ENCODE measurements at regions not wholly inside any gene's neighbourhood (a gene's known extent, or its start where the extent isn't known, plus 50 kb on each side); places are given as distances from the start of the nearest gene placed in this dataset.

- no peaks in the 10 kb centered on the region for H3K9me3 ChIP-seq (ENCODE audit: low read length)
- no peak overlapping the region for H3K4me2 ChIP-seq (ENCODE audit: low read depth, low read length)
- no peak for DNase-seq (ENCODE audit: low spot score)
- no peak overlapping the region for H3K9ac ChIP-seq (ENCODE audit: insufficient read depth, low read depth, low read length)
- no peak overlapping the region for H3K27ac ChIP-seq (ENCODE audit: extremely low read length, insufficient read depth, low read length)
- no TSS peak for BruUV-seq (replicated peaks)
- no peak for TF ChIP-seq PRMT3 (CRISPR knock-in tag; IDR thresholded peaks at IDR 0.05; ENCODE audit: borderline replicate concordance, low read depth)
- TF ChIP-seq, protein P1, sequence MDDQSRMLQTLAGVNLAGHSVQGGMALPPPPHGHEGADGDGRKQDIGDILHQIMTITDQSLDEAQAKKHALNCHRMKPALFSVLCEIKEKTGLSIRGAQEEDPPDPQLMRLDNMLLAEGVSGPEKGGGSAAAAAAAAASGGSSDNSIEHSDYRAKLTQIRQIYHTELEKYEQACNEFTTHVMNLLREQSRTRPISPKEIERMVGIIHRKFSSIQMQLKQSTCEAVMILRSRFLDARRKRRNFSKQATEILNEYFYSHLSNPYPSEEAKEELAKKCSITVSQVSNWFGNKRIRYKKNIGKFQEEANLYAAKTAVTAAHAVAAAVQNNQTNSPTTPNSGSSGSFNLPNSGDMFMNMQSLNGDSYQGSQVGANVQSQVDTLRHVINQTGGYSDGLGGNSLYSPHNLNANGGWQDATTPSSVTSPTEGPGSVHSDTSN (CRISPR knock-in tag; IDR thresholded peaks at IDR 0.05; ENCODE audit: borderline replicate concordance) = no peak
- TF ChIP-seq, protein P2, sequence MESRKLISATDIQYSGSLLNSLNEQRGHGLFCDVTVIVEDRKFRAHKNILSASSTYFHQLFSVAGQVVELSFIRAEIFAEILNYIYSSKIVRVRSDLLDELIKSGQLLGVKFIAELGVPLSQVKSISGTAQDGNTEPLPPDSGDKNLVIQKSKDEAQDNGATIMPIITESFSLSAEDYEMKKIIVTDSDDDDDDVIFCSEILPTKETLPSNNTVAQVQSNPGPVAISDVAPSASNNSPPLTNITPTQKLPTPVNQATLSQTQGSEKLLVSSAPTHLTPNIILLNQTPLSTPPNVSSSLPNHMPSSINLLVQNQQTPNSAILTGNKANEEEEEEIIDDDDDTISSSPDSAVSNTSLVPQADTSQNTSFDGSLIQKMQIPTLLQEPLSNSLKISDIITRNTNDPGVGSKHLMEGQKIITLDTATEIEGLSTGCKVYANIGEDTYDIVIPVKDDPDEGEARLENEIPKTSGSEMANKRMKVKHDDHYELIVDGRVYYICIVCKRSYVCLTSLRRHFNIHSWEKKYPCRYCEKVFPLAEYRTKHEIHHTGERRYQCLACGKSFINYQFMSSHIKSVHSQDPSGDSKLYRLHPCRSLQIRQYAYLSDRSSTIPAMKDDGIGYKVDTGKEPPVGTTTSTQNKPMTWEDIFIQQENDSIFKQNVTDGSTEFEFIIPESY (CRISPR knock-in tag; IDR thresholded peaks at IDR 0.05) = no peak
- CTCF ChIA-PET (ENCODE audit: low intra/inter-chr PET ratio, low total read pairs) = no interaction called here
- no peak for FAIRE-seq
- POLR2A ChIA-PET = no interaction called here
- no peaks in the 10 kb centered on the region for H3K36me3 ChIP-seq (replicated peaks in 1 of 2; ENCODE audit: control insufficient read depth in 1 of 2, insufficient read depth in 2 of 2, low read length in 2 of 2)
- H2AFZ ChIP-seq (ENCODE audit: low read length) = no peak overlapping the region
- in situ Hi-C loops (cut with HindIII; ENCODE audit: extremely low pct_ligation_motif_present, low pct_unique_long_range_greater_than_20kb) (no loop called here), intact Hi-C loops (cut with micrococcal nuclease; ENCODE audit: unreplicated experiment) (no loop called here)
- 43% methylated on average over 5 of the region's 5 CpGs for WGBS (ENCODE audit: low lambda C conversion rate)
- H3K27me3 ChIP-seq (ENCODE audit: control insufficient read depth in 1 of 2, insufficient read depth in 2 of 2, low read length in 2 of 2) = no peaks in the 10 kb centered on the region
- H3K4me3 ChIP-seq (replicated peaks in 1 of 3; ENCODE audit: insufficient read depth in 1 of 3, low read depth in 2 of 3, low read length in 3 of 3) = no peak overlapping the region
- no peaks in the 10 kb centered on the region for H4K20me1 ChIP-seq (ENCODE audit: insufficient read depth, low read length)
- no peaks in the 10 kb centered on the region for H3K79me2 ChIP-seq (ENCODE audit: insufficient read depth, low read length)
- ATAC-seq = peak; percentile 73
- no peaks in the 10 kb centered on the region for H3K4me1 ChIP-seq (ENCODE audit: insufficient read depth, low read length)
Observed at GRCh38 chr6:51494342-51494741, 593.1 kb downstream of the PKHD1 start.

DNA sequence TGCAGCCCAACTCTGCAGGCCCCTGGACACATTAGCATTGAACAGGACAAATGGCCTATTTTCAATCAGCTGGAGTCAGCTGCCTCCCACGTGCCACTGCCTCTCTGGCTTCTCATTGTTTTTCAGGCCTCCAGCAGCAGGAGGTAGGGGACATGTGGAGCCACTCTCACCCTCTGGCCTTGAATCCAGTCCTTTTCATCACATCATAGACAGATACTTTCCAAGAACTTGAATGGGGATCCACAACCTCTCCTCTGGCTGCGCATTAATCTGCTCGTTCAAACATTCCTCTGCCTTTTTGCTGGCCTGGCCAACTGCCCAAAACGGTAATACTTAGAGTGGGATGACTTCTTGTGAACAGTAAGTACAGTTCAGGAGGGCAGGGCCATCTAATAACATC lies 592.3 kb downstream of the PKHD1 start:
- no peaks in the 10 kb centered on the region for H3K79me2 ChIP-seq (ENCODE audit: insufficient read depth, low read length)
- ChIA-PET POLR2A (no interaction called here), CTCF (ENCODE audit: low intra/inter-chr PET ratio, low total read pairs) (no interaction called here)

More for the DNA sequence above, 592.3 kb downstream of the PKHD1 start:
- no peaks in the 10 kb centered on the region for H4K20me1 ChIP-seq (ENCODE audit: insufficient read depth, low read length)
- H3K9ac ChIP-seq (ENCODE audit: insufficient read depth, low read depth, low read length) = no peak overlapping the region
- H3K27me3 ChIP-seq (ENCODE audit: control insufficient read depth in 1 of 2, insufficient read depth in 2 of 2, low read length in 2 of 2) = no peaks in the 10 kb centered on the region
- WGBS (ENCODE audit: low lambda C conversion rate) = 26% methylated on average over 4 of the region's 4 CpGs
- in situ Hi-C loops (cut with HindIII; ENCODE audit: extremely low pct_ligation_motif_present, low pct_unique_long_range_greater_than_20kb) (no loop called here), intact Hi-C loops (cut with micrococcal nuclease; ENCODE audit: unreplicated experiment) (no loop called here)
- no peak overlapping the region for H2AFZ ChIP-seq (ENCODE audit: low read length)
- H3K4me2 ChIP-seq (ENCODE audit: low read depth, low read length) = no peak overlapping the region
- FAIRE-seq = no peak
- no peaks in the 10 kb centered on the region for H3K4me1 ChIP-seq (ENCODE audit: insufficient read depth, low read length)
- no peak overlapping the region for H3K4me3 ChIP-seq (replicated peaks in 1 of 3; ENCODE audit: insufficient read depth in 1 of 3, low read depth in 2 of 3, low read length in 3 of 3)
- TF ChIP-seq SCMH1 (CRISPR knock-in tag; IDR thresholded peaks at IDR 0.05; ENCODE audit: borderline replicate concordance) = no peak
- TF ChIP-seq BHLHE40 (IDR thresholded peaks at IDR 0.05; ENCODE audit: low read length) = 0 out of 2 replicates have a peak, but pooled peaks have one; percentile 7
- H3K9me3 ChIP-seq (ENCODE audit: low read length) = no peaks in the 10 kb centered on the region
- no peak; the same call in 2 of the 3 replicates for ATAC-seq
- H3K27ac ChIP-seq (ENCODE audit: extremely low read length, insufficient read depth, low read length) = no peak overlapping the region
- no peak for DNase-seq (ENCODE audit: low spot score)
- BruUV-seq (replicated peaks) = no TSS peak
- no peaks in the 10 kb centered on the region for H3K36me3 ChIP-seq (replicated peaks in 1 of 2; ENCODE audit: control insufficient read depth in 1 of 2, insufficient read depth in 2 of 2, low read length in 2 of 2)
